ENCODE measurements at regions not wholly inside any gene's neighbourhood (a gene's known extent, or its start where the extent isn't known, plus 50 kb on each side); places are given as distances from the start of the nearest gene placed in this dataset.

DNA sequence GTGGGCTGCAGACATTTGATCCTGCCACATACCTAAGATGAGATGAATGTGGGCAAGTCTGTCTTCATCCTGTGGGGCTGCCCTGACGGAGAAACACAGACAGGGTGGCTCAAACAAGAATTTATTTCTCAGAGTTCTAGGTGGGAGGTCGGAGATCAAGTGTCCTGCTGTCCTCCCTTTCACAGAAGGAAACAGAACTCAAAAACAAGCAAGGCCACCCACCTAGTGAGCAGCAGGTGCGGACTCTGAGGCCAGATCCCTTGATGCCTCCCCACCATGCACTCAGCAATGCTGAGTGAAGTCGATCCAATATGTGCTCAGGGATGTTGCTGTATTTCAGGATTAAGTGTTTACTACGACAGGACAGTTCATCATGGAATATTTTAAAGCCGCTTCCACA is 63.0 kb upstream of the SNTG2 start:
- Mint-ChIP-seq H3K36me3 (ENCODE audit: insufficient read depth) (no peaks in the 10 kb centered on the region), H3K4me1 (ENCODE audit: low read depth) (no peaks in the 10 kb centered on the region), H3K9me3 (ENCODE audit: low read depth) (no peaks in the 10 kb centered on the region), H3K4me3 (ENCODE audit: low read depth) (no peak overlapping the region), H3K27ac (no peak overlapping the region), H3K27me3 (peaks cover 38% of the 10 kb centered on the region)
- TF ChIP-seq, protein P1, sequence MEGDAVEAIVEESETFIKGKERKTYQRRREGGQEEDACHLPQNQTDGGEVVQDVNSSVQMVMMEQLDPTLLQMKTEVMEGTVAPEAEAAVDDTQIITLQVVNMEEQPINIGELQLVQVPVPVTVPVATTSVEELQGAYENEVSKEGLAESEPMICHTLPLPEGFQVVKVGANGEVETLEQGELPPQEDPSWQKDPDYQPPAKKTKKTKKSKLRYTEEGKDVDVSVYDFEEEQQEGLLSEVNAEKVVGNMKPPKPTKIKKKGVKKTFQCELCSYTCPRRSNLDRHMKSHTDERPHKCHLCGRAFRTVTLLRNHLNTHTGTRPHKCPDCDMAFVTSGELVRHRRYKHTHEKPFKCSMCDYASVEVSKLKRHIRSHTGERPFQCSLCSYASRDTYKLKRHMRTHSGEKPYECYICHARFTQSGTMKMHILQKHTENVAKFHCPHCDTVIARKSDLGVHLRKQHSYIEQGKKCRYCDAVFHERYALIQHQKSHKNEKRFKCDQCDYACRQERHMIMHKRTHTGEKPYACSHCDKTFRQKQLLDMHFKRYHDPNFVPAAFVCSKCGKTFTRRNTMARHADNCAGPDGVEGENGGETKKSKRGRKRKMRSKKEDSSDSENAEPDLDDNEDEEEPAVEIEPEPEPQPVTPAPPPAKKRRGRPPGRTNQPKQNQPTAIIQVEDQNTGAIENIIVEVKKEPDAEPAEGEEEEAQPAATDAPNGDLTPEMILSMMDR (IDR thresholded peaks at IDR 0.05; ENCODE audit: unreplicated experiment) = no peak
- no peak for DNase-seq (ENCODE audit: low spot score, unreplicated experiment)

DNA sequence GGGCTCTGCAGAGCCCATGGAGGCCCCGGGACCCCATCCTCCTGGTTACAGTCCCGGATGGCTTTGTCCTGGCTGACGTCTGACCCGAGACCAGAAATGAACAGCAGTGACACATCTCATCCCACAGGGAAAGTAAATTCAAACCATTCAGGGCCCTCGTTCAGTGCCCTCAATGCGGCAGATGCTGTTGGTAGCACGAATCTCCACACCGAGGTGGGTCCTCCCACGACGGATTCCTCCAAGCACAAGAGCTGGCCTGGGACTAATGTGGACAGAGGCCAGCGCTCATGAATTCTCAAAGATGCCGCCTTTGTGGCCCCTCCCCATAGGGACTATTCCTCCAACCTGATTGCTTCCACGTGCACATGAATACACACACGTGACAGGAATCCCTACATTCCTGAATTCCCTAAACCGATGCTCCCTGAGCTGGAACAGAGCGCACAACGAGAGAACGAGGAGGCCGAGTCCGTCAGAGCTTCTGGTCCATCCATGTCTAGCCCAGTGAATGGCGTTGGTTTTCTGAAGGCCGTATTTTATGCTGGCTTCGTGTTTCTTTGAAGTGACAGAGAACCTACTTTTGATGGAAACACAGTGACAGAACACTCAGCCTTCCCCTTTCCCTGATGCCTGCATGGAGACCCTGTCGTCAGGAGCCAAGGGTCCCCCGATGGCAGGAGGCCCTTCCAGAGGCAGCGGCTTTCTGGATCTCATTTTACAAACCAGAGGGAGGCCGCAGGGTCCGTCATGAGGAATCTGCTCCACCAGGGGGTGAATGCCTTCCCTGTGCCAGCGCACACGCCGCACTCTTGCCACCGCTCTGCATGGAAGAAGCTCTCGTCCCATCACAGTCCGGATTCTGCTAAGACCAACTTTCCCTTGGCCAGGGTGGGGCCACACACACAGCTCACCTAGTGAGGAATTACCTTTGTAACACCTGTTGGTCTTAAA is 64.3 kb upstream of the SNTG2 start:
- Mint-ChIP-seq H3K27ac (no peak overlapping the region), H3K4me1 (ENCODE audit: low read depth) (no peaks in the 10 kb centered on the region), H3K36me3 (ENCODE audit: insufficient read depth) (no peaks in the 10 kb centered on the region), H3K9me3 (ENCODE audit: low read depth) (no peaks in the 10 kb centered on the region), H3K4me3 (ENCODE audit: low read depth) (no peak overlapping the region), H3K27me3 (peaks cover 42% of the 10 kb centered on the region)
- TF ChIP-seq, protein P1 (IDR thresholded peaks at IDR 0.05; ENCODE audit: unreplicated experiment) = no peak
- peak; percentile 2 for DNase-seq (ENCODE audit: low spot score, unreplicated experiment)

DNA sequence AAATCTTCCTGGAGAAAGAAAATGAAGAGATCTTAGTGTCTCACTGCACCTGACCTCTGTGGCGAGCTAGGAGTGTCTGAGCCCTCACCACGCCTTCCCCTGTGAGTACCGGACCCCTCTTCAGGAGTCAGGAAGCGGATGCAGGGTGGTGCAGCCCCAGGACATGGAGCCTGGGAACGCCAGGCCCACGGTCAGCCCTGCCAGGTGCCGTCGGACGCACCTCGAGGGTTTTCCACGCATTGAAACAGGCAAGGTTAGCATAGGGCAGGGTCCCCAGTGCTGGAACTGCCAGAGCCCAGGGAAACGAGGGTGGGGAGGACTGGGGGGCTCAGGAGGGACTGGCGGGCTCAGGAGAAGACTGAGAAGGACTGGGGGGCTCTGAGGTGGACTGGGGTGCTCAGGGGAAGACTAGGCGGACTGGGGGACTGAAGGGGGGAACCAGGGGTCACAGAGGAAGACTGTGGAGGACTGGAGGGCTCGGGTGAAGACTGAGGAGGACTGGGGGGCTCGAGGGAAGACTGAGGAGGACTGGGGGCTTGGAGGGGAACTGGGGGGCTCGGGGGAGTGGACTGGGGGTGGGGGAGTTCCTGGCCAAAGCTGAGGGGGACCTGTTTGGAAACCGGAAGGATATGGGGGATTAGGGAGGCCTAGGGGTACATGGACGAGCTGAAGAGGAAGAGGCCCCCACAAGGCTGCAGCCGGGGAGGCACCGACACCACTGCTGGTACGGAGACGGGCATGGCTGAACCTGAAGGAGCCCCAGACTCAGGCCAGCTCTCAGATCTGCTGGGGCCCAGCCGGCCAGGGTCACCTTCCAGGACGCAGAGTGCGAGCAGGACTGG is 65.2 kb upstream of the SNTG2 start:
- DNase-seq (ENCODE audit: low spot score, unreplicated experiment) = peak; percentile 2
- TF ChIP-seq, protein P1 (IDR thresholded peaks at IDR 0.05; ENCODE audit: unreplicated experiment) = no peak
- no peaks in the 10 kb centered on the region for H3K36me3 Mint-ChIP-seq (ENCODE audit: insufficient read depth)
- peaks cover 41% of the 10 kb centered on the region for H3K27me3 Mint-ChIP-seq
- H3K27ac Mint-ChIP-seq = peak overlapping the region; percentile 65
- H3K4me1 Mint-ChIP-seq (ENCODE audit: low read depth) = no peaks in the 10 kb centered on the region
- no peak overlapping the region for H3K4me3 Mint-ChIP-seq (ENCODE audit: low read depth)
- H3K9me3 Mint-ChIP-seq (ENCODE audit: low read depth) = no peaks in the 10 kb centered on the region

DNA sequence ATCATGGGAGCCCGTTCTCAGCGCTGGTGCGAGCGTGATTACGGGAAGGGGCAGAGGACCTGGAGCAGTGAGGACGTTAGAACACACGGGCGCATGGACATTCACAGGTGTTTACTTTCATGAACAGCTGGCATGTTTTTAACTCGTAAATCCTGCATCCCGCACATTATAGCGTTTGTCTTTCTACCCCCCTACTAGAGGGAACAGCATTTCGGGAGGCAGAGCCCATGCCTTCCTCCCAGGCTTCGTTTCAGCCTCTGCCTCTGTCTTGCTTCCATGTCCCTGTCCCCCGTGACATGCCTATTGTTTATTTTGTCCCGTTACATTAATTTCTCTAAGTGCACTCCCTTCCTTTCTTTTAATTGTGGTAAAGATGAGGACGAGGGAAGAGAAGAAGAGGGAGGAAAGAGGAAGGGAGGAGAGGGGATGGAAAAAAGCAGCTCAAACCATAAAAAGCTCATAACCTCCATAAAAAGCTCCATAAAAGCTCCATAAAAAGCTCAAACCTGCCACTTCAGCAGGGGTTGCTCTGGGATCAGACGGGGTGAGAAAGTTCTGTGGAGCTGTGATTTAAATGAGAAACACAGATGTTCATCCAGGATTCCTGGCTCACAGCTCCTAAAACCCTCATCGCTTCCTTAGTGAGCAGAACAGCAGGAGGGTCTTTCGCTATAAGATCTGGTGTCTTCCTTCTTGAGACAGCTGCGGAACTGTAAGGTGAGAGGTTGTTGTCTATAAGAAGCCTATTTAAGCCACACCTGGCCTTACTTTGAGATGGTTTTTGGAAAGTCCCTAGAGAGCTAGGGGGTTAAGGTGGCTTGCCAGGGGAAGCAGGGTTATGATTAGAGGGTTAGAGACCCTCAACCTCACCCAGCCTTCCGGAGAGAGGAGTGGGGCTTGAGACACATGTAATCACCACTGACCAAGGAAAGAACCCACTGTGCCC is 66.6 kb upstream of the SNTG2 start:
- no peak overlapping the region for H3K27ac Mint-ChIP-seq
- H3K4me1 Mint-ChIP-seq (ENCODE audit: low read depth) = no peaks in the 10 kb centered on the region
- no peaks in the 10 kb centered on the region for H3K36me3 Mint-ChIP-seq (ENCODE audit: insufficient read depth)
- no peak overlapping the region for H3K4me3 Mint-ChIP-seq (ENCODE audit: low read depth)
- TF ChIP-seq, protein P1 (IDR thresholded peaks at IDR 0.05; ENCODE audit: unreplicated experiment) = no peak
- H3K9me3 Mint-ChIP-seq (ENCODE audit: low read depth) = peaks cover 4% of the 10 kb centered on the region
- peak; percentile 3 for DNase-seq (ENCODE audit: low spot score, unreplicated experiment)
- peaks cover 36% of the 10 kb centered on the region for H3K27me3 Mint-ChIP-seq
